SK-N-SH treated with all-trans-retinoic acid at 6 μM for 48 hours (cell line): ENCODE measurements at regions not wholly inside any gene's neighbourhood (a gene's known extent, or its start where the extent isn't known, plus 50 kb on each side); places are given as distances from the start of the nearest gene placed in this dataset.
"Not testable (repeated sequence)": the region's sequence is repeated elsewhere in the genome, so short reads cannot be mapped to it uniquely, and the experiment has no call there.

Experiments
- ATAC-seq: fragments of 200-7000 bp; cut with Tn5 transposase; 3 replicates; pipeline ENCODE4 v1.9.1; 2020; ENCODE audit warnings: mild to moderate bottlenecking, moderate library complexity
- BACH2 ChIP-seq: fragments of 250-450 bp; sonication (Bioruptor Pico); IDR thresholded peaks from 2 replicates; pipeline ENCODE4 v1.9.0; 2021; ENCODE audit warnings: mild to moderate bottlenecking, borderline replicate concordance
- CSDC2 ChIP-seq: fragments of 250-450 bp; sonication (Bioruptor Pico); IDR thresholded peaks from 2 replicates; pipeline ENCODE4 v1.5.0; 2020; ENCODE audit warnings: mild to moderate bottlenecking, moderate library complexity
- CSRNP3 ChIP-seq: fragments of 250-450 bp; sonication (Bioruptor Pico); IDR thresholded peaks from 2 replicates; pipeline ENCODE4 v1.5.1; 2021; ENCODE audit warnings: mild to moderate bottlenecking, moderate library complexity
- ESRRG ChIP-seq: fragments of 250-450 bp; sonication (Bioruptor Pico); IDR thresholded peaks from 2 replicates; pipeline ENCODE4 v1.6.1; 2021; ENCODE audit warnings: mild to moderate bottlenecking
- GLIS3 ChIP-seq: fragments of 250-450 bp; sonication (Bioruptor Pico); IDR thresholded peaks from 2 replicates; pipeline ENCODE4 v1.5.0; 2020; ENCODE audit warnings: mild to moderate bottlenecking, moderate library complexity
- ISL1 ChIP-seq: fragments of 250-450 bp; sonication (Bioruptor Pico); IDR thresholded peaks from 2 replicates; pipeline ENCODE4 v2.1.2; 2022; ENCODE audit warnings: mild to moderate bottlenecking, moderate library complexity
- OSR1 ChIP-seq: fragments of 250-450 bp; sonication (Bioruptor Pico); IDR thresholded peaks from 2 replicates; pipeline ENCODE4 v1.8.0; 2022; ENCODE audit warnings: moderate library complexity, mild to moderate bottlenecking, inconsistent platforms
- PATZ1 ChIP-seq: fragments of 250-450 bp; sonication (Bioruptor Pico); IDR thresholded peaks from 2 replicates; pipeline ENCODE4 v1.8.0; 2020; ENCODE audit warnings: mild to moderate bottlenecking, moderate library complexity, borderline replicate concordance
- POU6F1 ChIP-seq: fragments of 250-450 bp; sonication (Bioruptor Pico); IDR thresholded peaks from 2 replicates; pipeline ENCODE4 v1.8.0; 2021; ENCODE audit warnings: low read depth, mild to moderate bottlenecking, moderate library complexity, borderline replicate concordance
- PPARA ChIP-seq: fragments of 250-450 bp; sonication (Bioruptor Pico); IDR thresholded peaks from 2 replicates; pipeline ENCODE4 v1.5.0; 2020; ENCODE audit warnings: mild to moderate bottlenecking, borderline replicate concordance
- RARB ChIP-seq: fragments of 250-450 bp; sonication (Bioruptor Pico); IDR thresholded peaks from 2 replicates; pipeline ENCODE4 v1.8.0; 2021; ENCODE audit warnings: mild to moderate bottlenecking, moderate library complexity
- SNAI2 ChIP-seq: fragments of 250-450 bp; sonication (Bioruptor Pico); IDR thresholded peaks from 2 replicates; pipeline ENCODE4 v1.5.0; 2020; ENCODE audit warnings: mild to moderate bottlenecking, moderate library complexity
- TCF4 ChIP-seq: fragments of 250-450 bp; sonication (Bioruptor Pico); IDR thresholded peaks from 2 replicates; pipeline ENCODE4 v1.8.0; 2021; ENCODE audit warnings: mild to moderate bottlenecking, moderate library complexity, borderline replicate concordance
- TOX ChIP-seq: fragments of 250-450 bp; sonication (Bioruptor Pico); IDR thresholded peaks from 2 replicates; pipeline ENCODE4 v1.8.0; 2021; ENCODE audit warnings: mild to moderate bottlenecking, moderate library complexity, borderline replicate concordance
- TSHZ2 ChIP-seq: fragments of 250-450 bp; sonication (Bioruptor Pico); IDR thresholded peaks from 2 replicates; pipeline ENCODE4 v1.5.0; 2020; ENCODE audit warnings: mild to moderate bottlenecking, moderate library complexity
- ZFP3 ChIP-seq: fragments of 250-450 bp; sonication (Bioruptor Pico); IDR thresholded peaks from 2 replicates; pipeline ENCODE4 v1.5.0; 2020; ENCODE audit warnings: mild to moderate bottlenecking, moderate library complexity
- ZFP30 ChIP-seq: fragments of 450-650 bp; formaldehyde crosslinking; IDR thresholded peaks from 2 replicates; pipeline ENCODE4 v1.5.0; 2022; ENCODE audit warnings: mild to moderate bottlenecking, moderate library complexity
- ZNF70 ChIP-seq: fragments of 450-650 bp; formaldehyde crosslinking; IDR thresholded peaks from 2 replicates; pipeline ENCODE4 v1.5.0; 2020; ENCODE audit warnings: mild to moderate bottlenecking, moderate library complexity
- ZNF8 ChIP-seq: fragments of 450-650 bp; formaldehyde crosslinking; IDR thresholded peaks from 2 replicates; pipeline ENCODE4 v1.5.0; 2020; ENCODE audit warnings: mild to moderate bottlenecking, moderate library complexity

GRCh38 chr9:78144008-78144381 lies 91.9 kb upstream of the CEP78 start:
- TF ChIP-seq TSHZ2 (CRISPR knock-in tag) = no peak
- no peak for TF ChIP-seq ZNF70 (CRISPR knock-in tag)
- no peak for TF ChIP-seq PATZ1 (CRISPR knock-in tag)
- TF ChIP-seq ZFP3 (CRISPR knock-in tag) = no peak
- no peak for TF ChIP-seq ISL1 (CRISPR knock-in tag)
- TF ChIP-seq POU6F1 (CRISPR knock-in tag) = no peak
- TF ChIP-seq ZNF8 = no peak
- TF ChIP-seq TOX (CRISPR knock-in tag) = no peak
- TF ChIP-seq, all 23 proteins: peak for 0
- no peak for ATAC-seq

- no peak for ATAC-seq
- no peak for TF ChIP-seq ZFP30 (CRISPR knock-in tag)
- no peak for TF ChIP-seq CSRNP3
- no peak for TF ChIP-seq BACH2 (CRISPR knock-in tag)
- TF ChIP-seq PPARA = no peak
- TF ChIP-seq RARB (CRISPR knock-in tag) = no peak
- TF ChIP-seq, all 23 proteins: peak for 0
These were observed 92.4 kb upstream of the CEP78 start for GRCh38 chr9:78143281-78144007.

GRCh38 chr9:78142264-78142663 lies 93.6 kb upstream of the CEP78 start:
- not testable (repeated sequence) for ATAC-seq

GRCh38 chr9:78133751-78134150 lies 102.1 kb upstream of the CEP78 start:
- ATAC-seq = no peak
- no peak for TF ChIP-seq POU6F1 (CRISPR knock-in tag)
- no peak for TF ChIP-seq TOX (CRISPR knock-in tag)
- no peak for TF ChIP-seq GLIS3 (CRISPR knock-in tag)
- TF ChIP-seq PPARA = no peak
- TF ChIP-seq CSDC2 (CRISPR knock-in tag) = no peak
- TF ChIP-seq TCF4 (CRISPR knock-in tag) = no peak
- no peak for TF ChIP-seq ZFP30 (CRISPR knock-in tag)
- TF ChIP-seq SNAI2 (CRISPR knock-in tag) = no peak
- TF ChIP-seq TSHZ2 (CRISPR knock-in tag) = no peak
- TF ChIP-seq OSR1 (CRISPR knock-in tag) = no peak
- no peak for TF ChIP-seq ESRRG (CRISPR knock-in tag)
- TF ChIP-seq BACH2 (CRISPR knock-in tag) = no peak
- no peak for TF ChIP-seq ISL1 (CRISPR knock-in tag)
- TF ChIP-seq PATZ1 (CRISPR knock-in tag) = no peak
- TF ChIP-seq ZFP3 (CRISPR knock-in tag) = no peak
